OCI-LY1 (cell line): ENCODE measurements at regions not wholly inside any gene's neighbourhood (a gene's known extent, or its start where the extent isn't known, plus 50 kb on each side); places are given as distances from the start of the nearest gene placed in this dataset.

ENCODE experiments used
- CTCF ChIP-seq: fragments of 200-600 bp; sonication (generic), shearing (Covaris generic); IDR thresholded peaks from 2 replicates; pipeline ENCODE4 v1.5.1; 2017; ENCODE audit warnings: mild to moderate bottlenecking, antibody characterized with exemption, low read length, moderate library complexity, mixed read lengths
- EZH2 ChIP-seq: fragments of 200-600 bp; sonication (generic), shearing (Covaris generic); IDR thresholded peaks from 2 replicates; pipeline ENCODE4 v1.8.0; 2017; ENCODE audit warnings: borderline replicate concordance, mixed run types, mild to moderate bottlenecking, antibody characterized with exemption, low read length, moderate library complexity, mixed read lengths

GRCh38 chr5:13317654-13318053 lies 626.8 kb downstream of the DNAH5 start:
- TF ChIP-seq CTCF (no peak), EZH2 (no peak)
